ENCODE measurements at regions not wholly inside any gene's neighbourhood (a gene's known extent, or its start where the extent isn't known, plus 50 kb on each side); places are given as distances from the start of the nearest gene placed in this dataset.

- no peaks in the 10 kb centered on the region for H3K9me3 Mint-ChIP-seq
- TF ChIP-seq, protein P1, sequence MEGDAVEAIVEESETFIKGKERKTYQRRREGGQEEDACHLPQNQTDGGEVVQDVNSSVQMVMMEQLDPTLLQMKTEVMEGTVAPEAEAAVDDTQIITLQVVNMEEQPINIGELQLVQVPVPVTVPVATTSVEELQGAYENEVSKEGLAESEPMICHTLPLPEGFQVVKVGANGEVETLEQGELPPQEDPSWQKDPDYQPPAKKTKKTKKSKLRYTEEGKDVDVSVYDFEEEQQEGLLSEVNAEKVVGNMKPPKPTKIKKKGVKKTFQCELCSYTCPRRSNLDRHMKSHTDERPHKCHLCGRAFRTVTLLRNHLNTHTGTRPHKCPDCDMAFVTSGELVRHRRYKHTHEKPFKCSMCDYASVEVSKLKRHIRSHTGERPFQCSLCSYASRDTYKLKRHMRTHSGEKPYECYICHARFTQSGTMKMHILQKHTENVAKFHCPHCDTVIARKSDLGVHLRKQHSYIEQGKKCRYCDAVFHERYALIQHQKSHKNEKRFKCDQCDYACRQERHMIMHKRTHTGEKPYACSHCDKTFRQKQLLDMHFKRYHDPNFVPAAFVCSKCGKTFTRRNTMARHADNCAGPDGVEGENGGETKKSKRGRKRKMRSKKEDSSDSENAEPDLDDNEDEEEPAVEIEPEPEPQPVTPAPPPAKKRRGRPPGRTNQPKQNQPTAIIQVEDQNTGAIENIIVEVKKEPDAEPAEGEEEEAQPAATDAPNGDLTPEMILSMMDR (IDR thresholded peaks at IDR 0.05) = no peak
- no peak for DNase-seq
- H3K27me3 Mint-ChIP-seq (ENCODE audit: insufficient read depth) = no peaks in the 10 kb centered on the region
- H3K36me3 Mint-ChIP-seq (ENCODE audit: low read depth) = no peaks in the 10 kb centered on the region
- peaks cover 12% of the 10 kb centered on the region; the same call in 1 of the 2 replicates for H3K4me1 Mint-ChIP-seq (ENCODE audit: low read depth)
- H3K4me3 Mint-ChIP-seq = no peak overlapping the region
- H3K27ac Mint-ChIP-seq = no peak overlapping the region
Observed at GRCh38 chr6:155561257-155561965, 105.8 kb upstream of the NOX3 start.

GRCh38 chr6:155549928-155550327, 94.3 kb upstream of the NOX3 start:
- DNase-seq = no peak
- Mint-ChIP-seq H3K4me1 (ENCODE audit: low read depth) (no peaks in the 10 kb centered on the region), H3K36me3 (ENCODE audit: low read depth) (no peaks in the 10 kb centered on the region), H3K27me3 (ENCODE audit: insufficient read depth) (no peaks in the 10 kb centered on the region; the same call in 1 of the 2 replicates), H3K9me3 (no peaks in the 10 kb centered on the region), H3K4me3 (no peak overlapping the region), H3K27ac (no peak overlapping the region)
- TF ChIP-seq, protein P1 (IDR thresholded peaks at IDR 0.05) = no peak

DNA sequence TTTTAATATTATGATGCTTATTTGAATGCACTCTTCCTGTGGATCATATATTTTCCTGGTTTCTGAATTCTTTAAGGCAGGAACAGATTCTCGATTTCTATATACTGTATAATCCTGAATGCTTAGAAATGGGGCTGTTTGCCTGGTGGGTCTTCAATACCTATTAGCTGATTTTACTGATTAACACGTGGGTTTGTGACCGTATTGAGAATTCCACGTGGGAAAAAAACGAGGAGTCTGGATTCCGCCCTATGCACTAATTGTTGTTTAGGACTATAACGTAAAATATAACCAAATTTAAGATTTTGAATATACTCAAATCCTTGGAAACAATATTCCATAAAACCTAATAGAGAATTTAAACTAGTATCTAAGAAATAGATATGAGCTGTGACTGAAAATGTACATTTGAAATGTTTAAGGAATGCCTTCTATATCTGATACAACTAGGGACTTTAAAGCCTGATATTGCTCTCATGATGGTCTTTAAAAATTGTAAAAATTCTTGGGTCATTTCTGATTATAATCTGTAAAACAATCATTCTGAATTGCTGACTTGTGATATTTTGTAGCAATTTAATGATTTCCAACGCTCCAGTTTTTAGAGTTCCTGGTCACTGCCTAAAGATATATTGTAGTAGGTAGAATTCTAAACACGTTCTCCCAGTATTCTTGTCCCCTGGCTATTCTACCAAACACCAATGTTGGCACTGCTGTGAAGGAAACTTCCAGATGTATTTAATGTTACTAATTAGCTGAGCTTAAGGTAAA, 93.6 kb upstream of the NOX3 start:
- no peak overlapping the region for H3K4me3 Mint-ChIP-seq
- H3K27ac Mint-ChIP-seq = no peak overlapping the region
- no peaks in the 10 kb centered on the region for H3K36me3 Mint-ChIP-seq (ENCODE audit: low read depth)
- H3K9me3 Mint-ChIP-seq = no peaks in the 10 kb centered on the region
- no peak for DNase-seq
- TF ChIP-seq, protein P1 (IDR thresholded peaks at IDR 0.05) = no peak
- H3K27me3 Mint-ChIP-seq (ENCODE audit: insufficient read depth) = no peaks in the 10 kb centered on the region; the same call in 1 of the 2 replicates
- H3K4me1 Mint-ChIP-seq (ENCODE audit: low read depth) = no peaks in the 10 kb centered on the region

GRCh38 chr6:155548576-155548975, 92.9 kb upstream of the NOX3 start:
- H3K4me3 Mint-ChIP-seq = no peak overlapping the region
- H3K27ac Mint-ChIP-seq = no peak overlapping the region
- no peaks in the 10 kb centered on the region; the same call in 1 of the 2 replicates for H3K27me3 Mint-ChIP-seq (ENCODE audit: insufficient read depth)
- DNase-seq = no peak
- H3K36me3 Mint-ChIP-seq (ENCODE audit: low read depth) = no peaks in the 10 kb centered on the region
- H3K4me1 Mint-ChIP-seq (ENCODE audit: low read depth) = 0 out of 2 replicates have a peak, but pooled peaks cover under 1% of the 10 kb centered on the region
- TF ChIP-seq, protein P1 (IDR thresholded peaks at IDR 0.05) = no peak
- no peaks in the 10 kb centered on the region for H3K9me3 Mint-ChIP-seq

DNA sequence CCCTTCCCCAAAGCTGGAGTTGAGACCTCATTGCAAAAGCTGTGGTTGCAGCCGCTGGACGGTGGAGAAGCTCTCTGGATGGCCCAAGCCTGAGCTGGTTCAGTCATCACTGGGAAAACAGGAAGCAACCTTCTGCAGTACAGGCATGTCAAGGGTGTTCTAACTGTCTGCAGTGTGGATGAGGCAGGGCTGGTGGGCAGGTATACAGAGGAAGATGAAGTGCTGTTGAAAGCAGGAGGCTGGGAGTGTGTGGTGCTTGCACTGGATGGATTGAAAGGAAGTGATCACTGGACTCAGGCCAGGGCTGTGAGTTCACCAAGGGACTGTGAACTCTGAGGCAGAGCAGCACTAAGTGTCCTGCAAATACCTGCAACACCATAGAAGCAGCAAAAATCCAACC, 89.0 kb upstream of the NOX3 start:
- TF ChIP-seq, protein P1 (IDR thresholded peaks at IDR 0.05) = no peak
- Mint-ChIP-seq H3K36me3 (ENCODE audit: low read depth) (no peaks in the 10 kb centered on the region), H3K4me1 (ENCODE audit: low read depth) (0 out of 2 replicates have a peak, but pooled peaks cover 7% of the 10 kb centered on the region), H3K4me3 (no peak overlapping the region), H3K9me3 (no peaks in the 10 kb centered on the region), H3K27me3 (ENCODE audit: insufficient read depth) (no peaks in the 10 kb centered on the region), H3K27ac (no peak overlapping the region)
- no peak for DNase-seq

Data from HFFc6 (cell line).